SK-N-SH treated with all-trans-retinoic acid at 6 μM for 48 hours (cell line): ENCODE measurements at regions not wholly inside any gene's neighbourhood (a gene's known extent, or its start where the extent isn't known, plus 50 kb on each side); places are given as distances from the start of the nearest gene placed in this dataset.

Experiments
- BACH2 ChIP-seq: fragments of 250-450 bp; sonication (Bioruptor Pico); IDR thresholded peaks from 2 replicates; pipeline ENCODE4 v1.9.0; 2021; ENCODE audit warnings: mild to moderate bottlenecking, borderline replicate concordance
- CSDC2 ChIP-seq: fragments of 250-450 bp; sonication (Bioruptor Pico); IDR thresholded peaks from 2 replicates; pipeline ENCODE4 v1.5.0; 2020; ENCODE audit warnings: mild to moderate bottlenecking, moderate library complexity
- ESRRG ChIP-seq: fragments of 250-450 bp; sonication (Bioruptor Pico); IDR thresholded peaks from 2 replicates; pipeline ENCODE4 v1.6.1; 2021; ENCODE audit warnings: mild to moderate bottlenecking
- TOX ChIP-seq: fragments of 250-450 bp; sonication (Bioruptor Pico); IDR thresholded peaks from 2 replicates; pipeline ENCODE4 v1.8.0; 2021; ENCODE audit warnings: mild to moderate bottlenecking, moderate library complexity, borderline replicate concordance
- ZFP3 ChIP-seq: fragments of 250-450 bp; sonication (Bioruptor Pico); IDR thresholded peaks from 2 replicates; pipeline ENCODE4 v1.5.0; 2020; ENCODE audit warnings: mild to moderate bottlenecking, moderate library complexity
- ZFP30 ChIP-seq: fragments of 450-650 bp; formaldehyde crosslinking; IDR thresholded peaks from 2 replicates; pipeline ENCODE4 v1.5.0; 2022; ENCODE audit warnings: mild to moderate bottlenecking, moderate library complexity
- ZNF565 ChIP-seq: fragments of 450-650 bp; formaldehyde crosslinking; conservative IDR thresholded peaks from 2 replicates; pipeline ENCODE4 v1.5.0; 2020; ENCODE audit warnings: low read depth, mild to moderate bottlenecking, moderate library complexity
- ZNF8 ChIP-seq: fragments of 450-650 bp; formaldehyde crosslinking; IDR thresholded peaks from 2 replicates; pipeline ENCODE4 v1.5.0; 2020; ENCODE audit warnings: mild to moderate bottlenecking, moderate library complexity
- TF ChIP-seq, protein P1 (sequence below): fragments of 250-450 bp; sonication (Bioruptor Pico); IDR thresholded peaks from 2 replicates; pipeline ENCODE4 v1.8.0; 2020; ENCODE audit warnings: mild to moderate bottlenecking, moderate library complexity, borderline replicate concordance
- TF ChIP-seq, protein P2 (sequence below): fragments of 250-450 bp; sonication (Bioruptor Pico); IDR thresholded peaks from 2 replicates; pipeline ENCODE4 v1.5.1; 2020; ENCODE audit warnings: low read depth, mild to moderate bottlenecking, moderate library complexity

DNA sequence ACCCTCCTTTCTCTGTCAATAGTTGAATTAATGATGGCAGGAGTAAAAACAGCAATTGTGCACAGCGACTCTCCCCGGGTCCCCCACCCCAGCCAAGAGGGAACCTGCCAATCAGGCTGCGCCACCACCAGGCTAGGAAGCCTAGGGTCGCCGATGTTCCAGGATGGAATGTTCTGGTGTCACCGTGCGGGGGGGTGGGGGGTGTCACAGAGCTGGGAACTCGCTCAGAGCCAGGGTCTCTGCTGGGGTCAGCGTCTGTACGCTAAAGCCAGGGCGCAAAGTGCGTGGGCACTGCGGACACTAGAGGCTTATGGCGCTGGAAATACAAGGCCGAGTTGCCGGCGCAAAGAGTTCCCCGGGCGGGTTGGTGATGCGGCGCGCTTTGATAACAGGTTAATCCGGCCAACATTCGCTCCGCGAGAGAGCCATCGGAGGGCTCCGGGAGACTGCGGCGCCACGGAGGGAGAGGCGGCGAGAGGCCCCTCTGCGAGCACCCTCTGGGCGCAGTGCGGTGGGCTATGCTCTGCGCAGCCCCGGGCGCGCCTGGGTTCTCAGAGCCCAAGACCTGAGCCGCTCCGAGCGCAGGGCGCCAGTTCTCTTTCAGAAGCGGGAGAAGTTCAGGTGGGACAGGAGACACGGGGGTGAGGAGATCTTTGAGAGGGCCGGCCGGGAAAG, 192.3 kb downstream of the EMX2 start:
- TF ChIP-seq ZFP3 (CRISPR knock-in tag) (no peak), ZFP30 (no peak), ZNF565 (CRISPR knock-in tag) (no peak), BACH2 (CRISPR knock-in tag) (no peak), TOX (CRISPR knock-in tag) (no peak), CSDC2 (CRISPR knock-in tag) (no peak), ZNF8 (CRISPR knock-in tag) (no peak), ESRRG (CRISPR knock-in tag) (no peak)
- TF ChIP-seq, protein P1, sequence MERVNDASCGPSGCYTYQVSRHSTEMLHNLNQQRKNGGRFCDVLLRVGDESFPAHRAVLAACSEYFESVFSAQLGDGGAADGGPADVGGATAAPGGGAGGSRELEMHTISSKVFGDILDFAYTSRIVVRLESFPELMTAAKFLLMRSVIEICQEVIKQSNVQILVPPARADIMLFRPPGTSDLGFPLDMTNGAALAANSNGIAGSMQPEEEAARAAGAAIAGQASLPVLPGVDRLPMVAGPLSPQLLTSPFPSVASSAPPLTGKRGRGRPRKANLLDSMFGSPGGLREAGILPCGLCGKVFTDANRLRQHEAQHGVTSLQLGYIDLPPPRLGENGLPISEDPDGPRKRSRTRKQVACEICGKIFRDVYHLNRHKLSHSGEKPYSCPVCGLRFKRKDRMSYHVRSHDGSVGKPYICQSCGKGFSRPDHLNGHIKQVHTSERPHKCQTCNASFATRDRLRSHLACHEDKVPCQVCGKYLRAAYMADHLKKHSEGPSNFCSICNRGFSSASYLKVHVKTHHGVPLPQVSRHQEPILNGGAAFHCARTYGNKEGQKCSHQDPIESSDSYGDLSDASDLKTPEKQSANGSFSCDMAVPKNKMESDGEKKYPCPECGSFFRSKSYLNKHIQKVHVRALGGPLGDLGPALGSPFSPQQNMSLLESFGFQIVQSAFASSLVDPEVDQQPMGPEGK (CRISPR knock-in tag): no peak
- TF ChIP-seq, protein P2, sequence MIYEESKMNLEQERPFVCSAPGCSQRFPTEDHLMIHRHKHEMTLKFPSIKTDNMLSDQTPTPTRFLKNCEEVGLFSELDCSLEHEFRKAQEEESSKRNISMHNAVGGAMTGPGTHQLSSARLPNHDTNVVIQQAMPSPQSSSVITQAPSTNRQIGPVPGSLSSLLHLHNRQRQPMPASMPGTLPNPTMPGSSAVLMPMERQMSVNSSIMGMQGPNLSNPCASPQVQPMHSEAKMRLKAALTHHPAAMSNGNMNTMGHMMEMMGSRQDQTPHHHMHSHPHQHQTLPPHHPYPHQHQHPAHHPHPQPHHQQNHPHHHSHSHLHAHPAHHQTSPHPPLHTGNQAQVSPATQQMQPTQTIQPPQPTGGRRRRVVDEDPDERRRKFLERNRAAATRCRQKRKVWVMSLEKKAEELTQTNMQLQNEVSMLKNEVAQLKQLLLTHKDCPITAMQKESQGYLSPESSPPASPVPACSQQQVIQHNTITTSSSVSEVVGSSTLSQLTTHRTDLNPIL (CRISPR knock-in tag): no peak
